SK-N-SH (cell line): ENCODE measurements at regions not wholly inside any gene's neighbourhood (a gene's known extent, or its start where the extent isn't known, plus 50 kb on each side); places are given as distances from the start of the nearest gene placed in this dataset.

Experiments used
- MAX ChIP-seq: IDR thresholded peaks from 2 replicates; pipeline ENCODE4 v1.4.0; 2012; ENCODE audit warnings: low read depth
- TAF1 ChIP-seq: IDR thresholded peaks from 2 replicates; pipeline ENCODE4 v1.6.1; 2012; ENCODE audit warnings: low read depth, mild to moderate bottlenecking, low read length, moderate library complexity, borderline replicate concordance
- TF ChIP-seq, protein P1 (sequence below): fragments of 200-600 bp; sonication (generic); IDR thresholded peaks from 2 replicates; pipeline ENCODE4 v1.6.1; 2017; ENCODE audit warnings: antibody characterized with exemption, mild to moderate bottlenecking, moderate library complexity

DNA sequence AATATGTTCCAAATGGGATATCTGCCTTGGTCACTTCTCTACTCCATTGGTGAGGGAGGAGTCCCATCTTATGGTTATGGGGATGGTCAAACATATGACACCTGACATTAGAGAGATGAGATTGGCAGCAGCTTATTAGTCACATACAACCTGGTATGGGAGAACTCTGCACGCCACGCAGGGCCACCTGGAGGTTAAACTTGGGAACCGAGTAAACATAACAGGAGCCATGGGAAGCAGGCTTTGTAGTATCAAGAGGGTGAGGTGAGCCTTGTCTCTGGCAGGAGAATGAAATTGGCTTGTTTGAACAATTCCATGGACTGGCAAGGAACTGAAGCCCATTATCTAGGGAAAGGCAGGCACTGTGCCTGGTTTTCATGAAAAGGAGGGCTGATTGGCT, 238.7 kb upstream of the ELAC2 start:
- TF ChIP-seq TAF1 (no peak), MAX (no peak)
- TF ChIP-seq, protein P1, sequence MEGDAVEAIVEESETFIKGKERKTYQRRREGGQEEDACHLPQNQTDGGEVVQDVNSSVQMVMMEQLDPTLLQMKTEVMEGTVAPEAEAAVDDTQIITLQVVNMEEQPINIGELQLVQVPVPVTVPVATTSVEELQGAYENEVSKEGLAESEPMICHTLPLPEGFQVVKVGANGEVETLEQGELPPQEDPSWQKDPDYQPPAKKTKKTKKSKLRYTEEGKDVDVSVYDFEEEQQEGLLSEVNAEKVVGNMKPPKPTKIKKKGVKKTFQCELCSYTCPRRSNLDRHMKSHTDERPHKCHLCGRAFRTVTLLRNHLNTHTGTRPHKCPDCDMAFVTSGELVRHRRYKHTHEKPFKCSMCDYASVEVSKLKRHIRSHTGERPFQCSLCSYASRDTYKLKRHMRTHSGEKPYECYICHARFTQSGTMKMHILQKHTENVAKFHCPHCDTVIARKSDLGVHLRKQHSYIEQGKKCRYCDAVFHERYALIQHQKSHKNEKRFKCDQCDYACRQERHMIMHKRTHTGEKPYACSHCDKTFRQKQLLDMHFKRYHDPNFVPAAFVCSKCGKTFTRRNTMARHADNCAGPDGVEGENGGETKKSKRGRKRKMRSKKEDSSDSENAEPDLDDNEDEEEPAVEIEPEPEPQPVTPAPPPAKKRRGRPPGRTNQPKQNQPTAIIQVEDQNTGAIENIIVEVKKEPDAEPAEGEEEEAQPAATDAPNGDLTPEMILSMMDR: no peak
